Effector CD4-positive, alpha-beta T cell (primary cell): ENCODE measurements at regions not wholly inside any gene's neighbourhood (a gene's known extent, or its start where the extent isn't known, plus 50 kb on each side); places are given as distances from the start of the nearest gene placed in this dataset.

Experiments
- DNase-seq: peaks from one replicate; pipeline ENCODE4 v3.0.0-alpha.2; 2020

GRCh38 chr14:98945611-98946570 lies 326.1 kb downstream of the BCL11B start:
- no peak for DNase-seq

- no peak for DNase-seq
These were observed 325.1 kb downstream of the BCL11B start for GRCh38 chr14:98946940-98947339.

GRCh38 chr14:98947911-98948595 lies 323.9 kb downstream of the BCL11B start:
- DNase-seq: no peak

GRCh38 chr14:98949051-98949450 lies 322.9 kb downstream of the BCL11B start:
- DNase-seq: no peak

GRCh38 chr14:98949481-98950135 lies 322.4 kb downstream of the BCL11B start:
- DNase-seq: no peak

- DNase-seq: no peak
These were observed 321.6 kb downstream of the BCL11B start for GRCh38 chr14:98950353-98950895.

GRCh38 chr14:98951031-98951430 lies 321.0 kb downstream of the BCL11B start:
- no peak for DNase-seq

- no peak for DNase-seq
These were observed 320.4 kb downstream of the BCL11B start for GRCh38 chr14:98951521-98952152.

GRCh38 chr14:98952593-98953350 lies 319.2 kb downstream of the BCL11B start:
- no peak for DNase-seq

GRCh38 chr14:98953551-98954348 lies 318.2 kb downstream of the BCL11B start:
- DNase-seq: no peak

GRCh38 chr14:98954349-98955000 lies 317.5 kb downstream of the BCL11B start:
- DNase-seq: no peak

- no peak for DNase-seq
These were observed 316.8 kb downstream of the BCL11B start for GRCh38 chr14:98955036-98955740.

GRCh38 chr14:98955741-98956070 lies 316.3 kb downstream of the BCL11B start:
- DNase-seq: no peak

- no peak for DNase-seq
These were observed 315.8 kb downstream of the BCL11B start for GRCh38 chr14:98956181-98956580.

- DNase-seq: no peak
These were observed 315.3 kb downstream of the BCL11B start for GRCh38 chr14:98956661-98957060.

GRCh38 chr14:98957211-98958047 lies 314.6 kb downstream of the BCL11B start:
- DNase-seq: no peak

GRCh38 chr14:98958048-98958631 lies 313.9 kb downstream of the BCL11B start:
- no peak for DNase-seq

- no peak for DNase-seq
These were observed 313.4 kb downstream of the BCL11B start for GRCh38 chr14:98958632-98959031.

- no peak for DNase-seq
These were observed 312.6 kb downstream of the BCL11B start for GRCh38 chr14:98959410-98959809.
